HepG2 (cell line): ENCODE measurements at regions not wholly inside any gene's neighbourhood (a gene's known extent, or its start where the extent isn't known, plus 50 kb on each side); places are given as distances from the start of the nearest gene placed in this dataset.

Experiments
- ATAC-seq: fragments of 200-7000 bp; cut with Tn5 transposase; 3 replicates; pipeline ENCODE4 v1.9.1; 2020; ENCODE audit warnings: mild to moderate bottlenecking, moderate library complexity
- BruUV-seq: library from RNA; stranded (reverse); fragments of 400-500 nt; replicated peaks from 2 replicates; lab custom pipeline; 2021; lab: Mats Ljungman, UMichigan
- CTCF ChIA-PET: fragments of 300-600 bp; formaldehyde crosslinking; extraction: SDS; loops from one replicate; lab custom pipeline; 2021; ENCODE audit warnings: low total read pairs, inconsistent platforms, low intra/inter-chr PET ratio; lab: Yijun Ruan, JAX
- POLR2A ChIA-PET: fragments of 350-600 bp; sonication (Branson Sonifier 250); formaldehyde crosslinking; loops from one replicate; lab custom pipeline; 2020; ENCODE audit warnings: antibody characterized with exemption, inconsistent platforms; lab: Yijun Ruan, JAX
- DNase-seq: peaks from one replicate; pipeline ENCODE4 v3.0.0-alpha.2; 2015; ENCODE audit warnings: low spot score
- FAIRE-seq: peaks from 3 replicates; lab custom pipeline; 2011; peaks lifted over from hg19 to GRCh38; lab: Jason Lieb, UNC
- H2AFZ ChIP-seq: one replicate; pipeline ENCODE4 v1.6.1; 2011; ENCODE audit warnings: low read length, inconsistent platforms
- H3K27ac ChIP-seq: fragments of 300-600 bp; 3 replicates; pipeline ENCODE4 v1.8.0; 2011; ENCODE audit warnings: mixed run types, mild to moderate bottlenecking, mixed read lengths, low read length, inconsistent platforms; ENCODE audit not compliant: insufficient read depth; ENCODE audit errors: extremely low read length
- H3K27me3 ChIP-seq, 2 experiments: fragments of 200-600 bp in 1 of 2; 2 replicates in 1 of 2; 3 replicates in 1 of 2; pipeline versions ENCODE4 v1.6.0 to v1.8.0; 2011; ENCODE audit warnings: low read length in 2 of 2, mild to moderate bottlenecking in 2 of 2, moderate library complexity in 2 of 2, inconsistent platforms in 1 of 2; ENCODE audit not compliant: insufficient read depth in 2 of 2, control insufficient read depth in 1 of 2
- H3K36me3 ChIP-seq, 2 experiments: fragments of 200-600 bp in 1 of 2; replicated peaks in 1 of 2; 2 replicates in 1 of 2; 3 replicates in 1 of 2; pipeline versions ENCODE4 v1.5.1 to v1.8.0; 2011; ENCODE audit warnings: low read length in 2 of 2, inconsistent platforms in 1 of 2; ENCODE audit not compliant: insufficient read depth in 2 of 2, control insufficient read depth in 1 of 2
- H3K4me1 ChIP-seq: 2 replicates; pipeline ENCODE4 v1.5.1; 2012; ENCODE audit warnings: low read length, inconsistent platforms; ENCODE audit not compliant: insufficient read depth
- H3K4me2 ChIP-seq: 2 replicates; pipeline ENCODE4 v1.6.0; 2011; ENCODE audit warnings: low read depth, low read length, inconsistent platforms
- H3K4me3 ChIP-seq, 3 experiments: fragments of 200-600 bp in 1 of 3; sonication (generic), shearing (Covaris generic) in 1 of 3; replicated peaks in 1 of 3; 2 replicates each; pipeline ENCODE4 v1.5.1; 2011 to 2016; ENCODE audit warnings: low read length in 3 of 3, inconsistent platforms in 2 of 3, low read depth in 2 of 3, mild to moderate bottlenecking in 2 of 3, control low read depth in 1 of 3, mixed read lengths in 1 of 3; ENCODE audit not compliant: insufficient read depth in 1 of 3
- H3K79me2 ChIP-seq: one replicate; pipeline ENCODE4 v1.6.1; 2011; ENCODE audit warnings: low read length, inconsistent platforms; ENCODE audit not compliant: insufficient read depth
- H3K9ac ChIP-seq: 2 replicates; pipeline ENCODE4 v1.6.0; 2011; ENCODE audit warnings: mild to moderate bottlenecking, low read depth, low read length, inconsistent platforms; ENCODE audit not compliant: insufficient read depth
- H3K9me3 ChIP-seq: 2 replicates; pipeline ENCODE4 v1.5.1; 2012; ENCODE audit warnings: mild to moderate bottlenecking, low read length
- H4K20me1 ChIP-seq: 2 replicates; pipeline ENCODE4 v1.6.0; 2011; ENCODE audit warnings: inconsistent platforms, mild to moderate bottlenecking, low read length, moderate library complexity; ENCODE audit not compliant: insufficient read depth
- ATM ChIP-seq: fragments of 450-650 bp; IDR thresholded peaks from 2 replicates; pipeline ENCODE4 v1.7.1; 2017; ENCODE audit warnings: mild to moderate bottlenecking, borderline replicate concordance
- CEBPB ChIP-seq: IDR thresholded peaks from 2 replicates; pipeline ENCODE4 v1.6.1; 2011; ENCODE audit warnings: low read depth, low read length, improper control_type of control experiment, borderline replicate concordance
- FLYWCH1 ChIP-seq: sonication (generic); formaldehyde crosslinking; IDR thresholded peaks from 2 replicates; pipeline ENCODE4 v1.8.1; 2023; ENCODE audit warnings: mild to moderate bottlenecking, missing genetic modification reagents
- GZF1 ChIP-seq: sonication (generic); formaldehyde crosslinking; IDR thresholded peaks from 2 replicates; pipeline ENCODE4 v1.5.1; 2020; ENCODE audit warnings: mild to moderate bottlenecking, missing genetic modification reagents
- KAT8 ChIP-seq: IDR thresholded peaks from 2 replicates; pipeline ENCODE4 v1.6.1; 2016; ENCODE audit warnings: missing genetic modification reagents, missing compliant biosample characterization
- NFKBIZ ChIP-seq: IDR thresholded peaks from 2 replicates; pipeline ENCODE4 v1.6.1; 2018; ENCODE audit warnings: missing genetic modification reagents, missing compliant biosample characterization
- SKIL ChIP-seq: sonication (generic); formaldehyde crosslinking; IDR thresholded peaks from 2 replicates; pipeline ENCODE4 v1.8.0; 2022; ENCODE audit warnings: missing genetic modification reagents, mild to moderate bottlenecking, moderate library complexity, borderline replicate concordance
- ZFP41 ChIP-seq: sonication (generic); formaldehyde crosslinking; IDR thresholded peaks from 2 replicates; pipeline ENCODE4 v1.4.0; 2020; ENCODE audit warnings: mild to moderate bottlenecking, missing genetic modification reagents, borderline replicate concordance
- ZNF329 ChIP-seq: sonication (generic); formaldehyde crosslinking; IDR thresholded peaks from 2 replicates; pipeline ENCODE4 v1.9.0; 2021; ENCODE audit warnings: low read depth, mild to moderate bottlenecking, missing genetic modification reagents
- ZNF768 ChIP-seq: sonication (generic); formaldehyde crosslinking; IDR thresholded peaks from 2 replicates; pipeline ENCODE4 v1.4.0; 2020; ENCODE audit warnings: missing genetic modification reagents
- ZXDC ChIP-seq: sonication (generic); formaldehyde crosslinking; IDR thresholded peaks from 2 replicates; pipeline ENCODE4 v1.5.0; 2020; ENCODE audit warnings: mild to moderate bottlenecking, missing genetic modification reagents
- WGBS: methylation state at CpG from one replicate; pipeline ENCODE4 v1.1.6; 2017; ENCODE audit warnings: low lambda C conversion rate; 5-methylcytosine and 5-hydroxymethylcytosine counted together
- in situ Hi-C: cut with HindIII; loops from 2 replicates; pipeline ENCODE4 v1.10.0; 2017; ENCODE audit warnings: low pct_unique_long_range_greater_than_20kb; ENCODE audit not compliant: extremely low pct_ligation_motif_present
- intact Hi-C: fragments of 100-400 bp; cut with micrococcal nuclease; formaldehyde crosslinking; loops from one replicate; pipeline ENCODE4 v1.10.0; 2022; ENCODE audit not compliant: unreplicated experiment

- H2AFZ ChIP-seq: no peak overlapping the region
- BruUV-seq: no TSS peak
- peaks cover 1 to 69% of the 10 kb centered on the region in 2 experiments; a peak in 4 of 5 replicates for H3K27me3 ChIP-seq
- 11% methylated on average over 10 of the region's 15 CpGs for WGBS
- DNase-seq (no peak), FAIRE-seq (no peak), ATAC-seq (no peak)
- H3K27ac ChIP-seq: no peak overlapping the region
- H3K4me3 ChIP-seq: no peak overlapping the region
- ChIA-PET CTCF (no interaction called here), POLR2A (no interaction called here)
- H3K9me3 ChIP-seq: no peaks in the 10 kb centered on the region
- H3K4me2 ChIP-seq: no peak overlapping the region
- H3K9ac ChIP-seq: no peak overlapping the region
- in situ Hi-C loops (no loop called here), intact Hi-C loops (no loop called here)
- TF ChIP-seq SKIL (no peak), ZFP41 (no peak), FLYWCH1 (CRISPR knock-in tag) (no peak), ZXDC (CRISPR knock-in tag) (no peak), ZNF768 (CRISPR knock-in tag) (no peak), ATM (no peak), GZF1 (CRISPR knock-in tag) (no peak), CEBPB (no peak), KAT8 (no peak), ZNF329 (CRISPR knock-in tag) (no peak), NFKBIZ (CRISPR knock-in tag) (no peak)
- H4K20me1 ChIP-seq: no peaks in the 10 kb centered on the region
- H3K36me3 ChIP-seq: no peaks in the 10 kb centered on the region
- H3K4me1 ChIP-seq: no peaks in the 10 kb centered on the region
- no peaks in the 10 kb centered on the region for H3K79me2 ChIP-seq
These were observed 217.5 kb downstream of the TEX29 start for GRCh38 chr13:111537843-111538499.
